EL (cell line): ENCODE measurements at regions not wholly inside any gene's neighbourhood (a gene's known extent, or its start where the extent isn't known, plus 50 kb on each side); places are given as distances from the start of the nearest gene placed in this dataset.

ENCODE experiments used
- DNase-seq: peaks from one replicate; pipeline ENCODE4 v3.0.0-alpha.2; 2016

GRCh38 chr14:98700748-98701147 is 571.2 kb downstream of the BCL11B start:
- no peak for DNase-seq

GRCh38 chr14:98701377-98701776 is 570.6 kb downstream of the BCL11B start:
- DNase-seq = no peak

- DNase-seq = no peak
Observed at GRCh38 chr14:98704441-98704840, 567.6 kb downstream of the BCL11B start.

- DNase-seq = no peak
Observed at GRCh38 chr14:98705871-98706300, 566.1 kb downstream of the BCL11B start.

- DNase-seq = no peak
Observed at GRCh38 chr14:98707522-98707921, 564.5 kb downstream of the BCL11B start.

- DNase-seq = no peak
Observed at GRCh38 chr14:98708555-98708954, 563.4 kb downstream of the BCL11B start.

GRCh38 chr14:98711453-98711852 is 560.5 kb downstream of the BCL11B start:
- no peak for DNase-seq

- DNase-seq = no peak
Observed at GRCh38 chr14:98714626-98715425, 557.2 kb downstream of the BCL11B start.

GRCh38 chr14:98716133-98716532 is 555.9 kb downstream of the BCL11B start:
- DNase-seq = no peak

- DNase-seq = no peak
Observed at GRCh38 chr14:98721061-98721460, 550.9 kb downstream of the BCL11B start.

GRCh38 chr14:98724734-98725133 is 547.3 kb downstream of the BCL11B start:
- no peak for DNase-seq

- DNase-seq = no peak
Observed at GRCh38 chr14:98725191-98725590, 546.8 kb downstream of the BCL11B start.

- DNase-seq = no peak
Observed at GRCh38 chr14:98725676-98726075, 546.3 kb downstream of the BCL11B start.

- no peak for DNase-seq
Observed at GRCh38 chr14:98726585-98727405, 545.2 kb downstream of the BCL11B start.

GRCh38 chr14:98728024-98728423 is 544.0 kb downstream of the BCL11B start:
- no peak for DNase-seq

- no peak for DNase-seq
Observed at GRCh38 chr14:98728836-98729235, 543.2 kb downstream of the BCL11B start.

- DNase-seq = no peak
Observed at GRCh38 chr14:98731286-98731685, 540.7 kb downstream of the BCL11B start.

- no peak for DNase-seq
Observed at GRCh38 chr14:98731701-98732100, 540.3 kb downstream of the BCL11B start.

- DNase-seq = no peak
Observed at GRCh38 chr14:98733536-98733935, 538.5 kb downstream of the BCL11B start.

- DNase-seq = no peak
Observed at GRCh38 chr14:98736701-98737338, 535.2 kb downstream of the BCL11B start.

GRCh38 chr14:98741523-98741922 is 530.5 kb downstream of the BCL11B start:
- no peak for DNase-seq

- DNase-seq = no peak
Observed at GRCh38 chr14:98742001-98742400, 530.0 kb downstream of the BCL11B start.

GRCh38 chr14:98743536-98743935 is 528.5 kb downstream of the BCL11B start:
- DNase-seq = no peak

- DNase-seq = no peak
Observed at GRCh38 chr14:98748966-98749365, 523.0 kb downstream of the BCL11B start.
